ENCODE measurements at regions not wholly inside any gene's neighbourhood (a gene's known extent, or its start where the extent isn't known, plus 50 kb on each side); places are given as distances from the start of the nearest gene placed in this dataset.
"Not testable (repeated sequence)": the region's sequence is repeated elsewhere in the genome, so short reads cannot be mapped to it uniquely, and the experiment has no call there.

DNA sequence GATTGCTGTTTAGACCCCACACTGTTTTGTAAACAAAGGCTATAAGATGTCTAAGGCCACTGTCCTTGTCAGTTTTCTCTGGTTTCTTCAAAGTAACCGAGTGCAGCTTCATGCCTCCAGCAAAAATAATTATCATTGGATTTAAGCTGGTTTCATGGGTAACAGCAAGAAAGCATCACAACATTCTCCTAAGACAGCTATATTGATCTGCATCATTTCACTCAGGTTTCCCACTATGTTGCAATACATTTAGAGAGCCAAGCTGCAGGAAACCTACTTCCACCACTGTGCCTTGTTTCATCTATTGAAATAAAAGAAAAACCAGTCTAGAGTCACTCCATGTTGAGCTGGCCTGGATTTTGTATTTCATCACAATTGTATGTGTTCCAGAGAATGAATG lies 351.4 kb downstream of the OXSM start:
- no peak overlapping the region for H3K4me3 ChIP-seq (ENCODE audit: low read depth, low read length)
- no peak for DNase-seq (ENCODE audit: low read depth)
- TF ChIP-seq MYC (IDR thresholded peaks at IDR 0.05; ENCODE audit: low read depth, low read length): no peak
- TF ChIP-seq, protein P1, sequence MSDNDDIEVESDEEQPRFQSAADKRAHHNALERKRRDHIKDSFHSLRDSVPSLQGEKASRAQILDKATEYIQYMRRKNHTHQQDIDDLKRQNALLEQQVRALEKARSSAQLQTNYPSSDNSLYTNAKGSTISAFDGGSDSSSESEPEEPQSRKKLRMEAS (IDR thresholded peaks at IDR 0.05; ENCODE audit: low read depth, low read length): no peak
- TF ChIP-seq POLR2A (IDR thresholded peaks at IDR 0.05; ENCODE audit: extremely low read depth, insufficient read length): no peak
- TF ChIP-seq, protein P2, sequence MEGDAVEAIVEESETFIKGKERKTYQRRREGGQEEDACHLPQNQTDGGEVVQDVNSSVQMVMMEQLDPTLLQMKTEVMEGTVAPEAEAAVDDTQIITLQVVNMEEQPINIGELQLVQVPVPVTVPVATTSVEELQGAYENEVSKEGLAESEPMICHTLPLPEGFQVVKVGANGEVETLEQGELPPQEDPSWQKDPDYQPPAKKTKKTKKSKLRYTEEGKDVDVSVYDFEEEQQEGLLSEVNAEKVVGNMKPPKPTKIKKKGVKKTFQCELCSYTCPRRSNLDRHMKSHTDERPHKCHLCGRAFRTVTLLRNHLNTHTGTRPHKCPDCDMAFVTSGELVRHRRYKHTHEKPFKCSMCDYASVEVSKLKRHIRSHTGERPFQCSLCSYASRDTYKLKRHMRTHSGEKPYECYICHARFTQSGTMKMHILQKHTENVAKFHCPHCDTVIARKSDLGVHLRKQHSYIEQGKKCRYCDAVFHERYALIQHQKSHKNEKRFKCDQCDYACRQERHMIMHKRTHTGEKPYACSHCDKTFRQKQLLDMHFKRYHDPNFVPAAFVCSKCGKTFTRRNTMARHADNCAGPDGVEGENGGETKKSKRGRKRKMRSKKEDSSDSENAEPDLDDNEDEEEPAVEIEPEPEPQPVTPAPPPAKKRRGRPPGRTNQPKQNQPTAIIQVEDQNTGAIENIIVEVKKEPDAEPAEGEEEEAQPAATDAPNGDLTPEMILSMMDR (IDR thresholded peaks at IDR 0.05; ENCODE audit: low read depth, low read length): no peak

DNA sequence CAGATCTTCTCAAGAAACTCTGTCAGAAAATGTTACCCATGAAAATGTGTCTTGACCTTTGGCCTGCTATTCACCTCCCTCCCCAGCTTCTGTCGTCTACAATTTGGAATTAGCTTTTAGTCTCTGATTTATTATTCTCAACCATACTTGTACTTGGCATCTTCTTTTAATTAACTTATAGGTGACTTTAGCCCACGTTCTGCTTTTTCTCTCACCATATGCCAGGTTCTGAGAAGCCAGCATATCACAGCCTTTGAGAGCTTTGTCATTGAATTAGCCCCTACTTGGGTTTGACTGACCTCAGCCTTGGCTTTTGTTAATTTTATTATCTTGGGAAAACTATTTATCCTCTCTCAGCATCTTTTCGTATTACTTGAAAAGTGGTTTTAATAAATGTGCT lies 355.9 kb downstream of the OXSM start:
- H3K4me3 ChIP-seq (ENCODE audit: low read depth, low read length): no peak overlapping the region
- DNase-seq (ENCODE audit: low read depth): no peak
- TF ChIP-seq POLR2A (IDR thresholded peaks at IDR 0.05; ENCODE audit: extremely low read depth, insufficient read length) (no peak), MYC (IDR thresholded peaks at IDR 0.05; ENCODE audit: low read depth, low read length) (no peak)
- TF ChIP-seq, protein P1 (IDR thresholded peaks at IDR 0.05; ENCODE audit: low read depth, low read length): no peak
- TF ChIP-seq, protein P2 (IDR thresholded peaks at IDR 0.05; ENCODE audit: low read depth, low read length): no peak

DNA sequence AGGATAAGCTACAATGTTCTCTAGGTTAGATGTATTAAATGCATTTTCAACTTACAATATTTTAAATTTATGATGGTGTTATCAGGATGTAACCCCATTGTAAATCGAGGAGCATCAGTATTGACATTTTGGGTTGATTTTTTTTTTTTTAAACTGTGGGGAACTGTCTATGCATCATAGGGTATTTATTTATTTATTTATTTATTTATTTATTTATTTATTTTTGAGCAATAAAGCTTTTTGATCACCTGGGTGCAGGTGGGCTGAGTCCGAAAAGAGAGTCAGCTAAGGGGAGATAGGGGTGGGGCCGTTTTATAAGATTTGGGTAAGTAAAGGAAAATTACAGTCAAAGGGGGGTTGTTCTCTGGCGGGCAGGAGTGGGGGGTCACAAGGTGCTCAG lies 367.5 kb downstream of the OXSM start:
- not testable (repeated sequence) for H3K4me3 ChIP-seq (ENCODE audit: low read depth, low read length)

DNA sequence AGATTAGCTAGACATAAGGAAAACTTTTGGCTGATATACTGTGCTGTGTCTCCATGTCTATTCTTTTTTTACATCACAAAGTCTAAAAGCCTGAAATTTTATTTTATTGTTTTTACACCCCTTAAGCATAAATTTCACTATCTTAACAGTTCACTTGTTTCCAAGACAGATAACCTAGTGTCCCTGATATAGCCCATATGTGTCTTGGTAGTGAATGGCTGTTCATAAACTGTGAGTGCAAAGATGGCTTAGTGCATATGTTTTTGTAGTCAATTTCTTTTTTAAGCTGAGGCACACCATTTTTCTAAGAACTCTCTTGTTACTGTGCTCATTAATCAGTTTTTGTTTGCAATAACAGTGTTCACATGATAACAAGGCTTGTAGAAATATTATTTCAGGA lies 381.1 kb downstream of the OXSM start:
- TF ChIP-seq, protein P1 (IDR thresholded peaks at IDR 0.05; ENCODE audit: low read depth, low read length): no peak
- TF ChIP-seq POLR2A (IDR thresholded peaks at IDR 0.05; ENCODE audit: extremely low read depth, insufficient read length): no peak
- no peak for TF ChIP-seq MYC (IDR thresholded peaks at IDR 0.05; ENCODE audit: low read depth, low read length)
- TF ChIP-seq, protein P2 (IDR thresholded peaks at IDR 0.05; ENCODE audit: low read depth, low read length): no peak
- no peak for DNase-seq (ENCODE audit: low read depth)
- H3K4me3 ChIP-seq (ENCODE audit: low read depth, low read length): no peak overlapping the region

More for the DNA sequence above, 367.5 kb downstream of the OXSM start:
- DNase-seq (ENCODE audit: low read depth): not testable (repeated sequence)

DNA sequence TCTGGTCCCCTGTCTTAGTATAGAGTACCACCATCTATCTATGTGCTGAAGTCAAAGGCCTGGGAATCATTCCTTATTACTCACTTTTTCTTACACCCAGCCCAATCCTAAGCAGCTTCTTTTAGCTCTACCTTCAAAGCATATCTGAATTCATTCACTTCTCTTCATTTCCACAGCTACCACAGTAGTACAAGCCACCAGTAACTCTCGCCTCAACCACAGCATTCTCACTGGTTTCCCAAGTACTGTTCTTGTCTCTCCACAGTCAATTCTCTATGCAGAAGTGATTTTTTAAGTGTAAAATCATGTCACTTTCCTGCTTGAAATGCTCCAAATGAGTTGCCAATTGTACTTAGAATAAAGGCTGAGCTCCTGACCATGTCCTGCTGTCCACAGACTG lies 401.7 kb downstream of the OXSM start:
- no peak overlapping the region for H3K4me3 ChIP-seq (ENCODE audit: low read depth, low read length)
- DNase-seq (ENCODE audit: low read depth): no peak
- TF ChIP-seq, protein P2 (IDR thresholded peaks at IDR 0.05; ENCODE audit: low read depth, low read length): no peak
- no peak for TF ChIP-seq POLR2A (IDR thresholded peaks at IDR 0.05; ENCODE audit: extremely low read depth, insufficient read length)
- no peak for TF ChIP-seq MYC (IDR thresholded peaks at IDR 0.05; ENCODE audit: low read depth, low read length)
- TF ChIP-seq, protein P1 (IDR thresholded peaks at IDR 0.05; ENCODE audit: low read depth, low read length): no peak

DNA sequence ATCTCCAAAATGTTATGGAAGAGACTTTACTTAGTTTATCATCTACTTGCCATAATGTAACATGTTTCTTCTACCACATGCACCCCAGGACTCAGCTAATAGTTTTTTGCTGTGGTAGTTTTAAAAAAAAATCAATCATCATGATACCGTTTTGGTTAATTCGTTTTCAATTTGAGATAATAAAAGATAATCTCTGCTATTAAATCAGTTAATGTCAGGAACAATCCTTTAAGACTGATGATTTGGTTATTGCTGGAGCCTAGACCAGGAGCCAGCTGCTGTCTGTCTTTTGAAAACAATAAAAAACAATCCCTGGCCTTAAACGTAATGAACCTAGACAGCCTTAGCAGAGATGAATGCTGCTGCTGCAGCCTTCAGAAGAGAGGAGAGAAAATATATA lies 403.7 kb downstream of the OXSM start:
- TF ChIP-seq, protein P2 (IDR thresholded peaks at IDR 0.05; ENCODE audit: low read depth, low read length): no peak
- TF ChIP-seq POLR2A (IDR thresholded peaks at IDR 0.05; ENCODE audit: extremely low read depth, insufficient read length) (no peak), MYC (IDR thresholded peaks at IDR 0.05; ENCODE audit: low read depth, low read length) (no peak)
- TF ChIP-seq, protein P1 (IDR thresholded peaks at IDR 0.05; ENCODE audit: low read depth, low read length): no peak
- no peak overlapping the region for H3K4me3 ChIP-seq (ENCODE audit: low read depth, low read length)
- no peak for DNase-seq (ENCODE audit: low read depth)
